K562 (cell line): ENCODE measurements at regions not wholly inside any gene's neighbourhood (a gene's known extent, or its start where the extent isn't known, plus 50 kb on each side); places are given as distances from the start of the nearest gene placed in this dataset.

ENCODE experiments used
- ATAC-seq: fragments of 200-7000 bp; cut with Tn5 transposase; 3 replicates; pipeline ENCODE4 v1.9.1; 2020; ENCODE audit warnings: moderate library complexity
- BruUV-seq: library from RNA; stranded (reverse); fragments of 400-500 nt; replicated peaks from 2 replicates; lab custom pipeline; 2021; lab: Mats Ljungman, UMichigan
- CTCF ChIA-PET: fragments of 300-600 bp; formaldehyde crosslinking; extraction: SDS; loops from one replicate; lab custom pipeline; 2021; ENCODE audit warnings: low intra/inter-chr PET ratio; lab: Yijun Ruan, JAX
- POLR2A ChIA-PET: fragments of 300-600, 350-650 bp; sonication (Branson Sonifier 250); formaldehyde crosslinking; extraction: SDS; loops from one replicate; lab custom pipeline; 2021; ENCODE audit warnings: antibody characterized with exemption, inconsistent platforms; lab: Yijun Ruan, JAX
- DNase-seq, 4 experiments: peaks; one replicate each; pipeline versions ENCODE4 v3.0.0 to v3.0.0-alpha.2; 2011 to 2018; ENCODE audit warnings: low spot score in 3 of 4, mixed read lengths in 3 of 4; ENCODE audit errors: extremely low read depth in 1 of 4
- FAIRE-seq: peaks from 2 replicates; lab custom pipeline; 2011; peaks lifted over from hg19 to GRCh38; lab: Jason Lieb, UNC
- H2AFZ ChIP-seq: 2 replicates; pipeline ENCODE4 v1.6.0; 2011; ENCODE audit warnings: low read depth, low read length, control low read depth, inconsistent platforms
- H3K27ac ChIP-seq: fragments of 200-600 bp; 3 replicates; pipeline ENCODE4 v1.8.0; 2011; ENCODE audit warnings: low read depth, mild to moderate bottlenecking, control low read depth, inconsistent platforms, low read length, moderate library complexity, mixed read lengths; ENCODE audit errors: extremely low read depth
- H3K27me3 ChIP-seq, 2 experiments: fragments of 300-600 bp in 1 of 2; 2 replicates in 1 of 2; 3 replicates in 1 of 2; pipeline versions ENCODE4 v1.6.0 to v1.8.0; 2011; ENCODE audit warnings: inconsistent platforms in 2 of 2, low read length in 2 of 2, mild to moderate bottlenecking in 1 of 2, mixed read lengths in 1 of 2, moderate library complexity in 1 of 2; ENCODE audit not compliant: control insufficient read depth in 2 of 2, insufficient read depth in 2 of 2
- H3K36me3 ChIP-seq: fragments of 300-600 bp; 3 replicates; pipeline ENCODE4 v1.8.0; 2011; ENCODE audit warnings: mild to moderate bottlenecking, low read length, inconsistent platforms; ENCODE audit not compliant: control insufficient read depth, insufficient read depth
- H3K4me1 ChIP-seq, 2 experiments: fragments of 200-600 bp in 1 of 2; replicated peaks in 1 of 2; 2 replicates in 1 of 2; 3 replicates in 1 of 2; pipeline versions ENCODE4 v1.5.1 to v1.8.0; 2011; ENCODE audit warnings: inconsistent platforms in 2 of 2, low read length in 2 of 2, mild to moderate bottlenecking in 1 of 2, mixed read lengths in 1 of 2, moderate library complexity in 1 of 2; ENCODE audit not compliant: control insufficient read depth in 2 of 2, insufficient read depth in 2 of 2
- H3K4me2 ChIP-seq: 2 replicates; pipeline ENCODE4 v1.6.1; 2011; ENCODE audit warnings: low read length, control low read depth, inconsistent platforms, mixed read lengths; ENCODE audit not compliant: insufficient read depth
- H3K4me3 ChIP-seq: fragments of 200-600 bp; sonication (generic), shearing (Covaris generic); 2 replicates; pipeline ENCODE4 v1.5.1; 2016; ENCODE audit warnings: control low read depth, inconsistent platforms
- H3K79me2 ChIP-seq: fragments of 200-600 bp; 3 replicates; pipeline ENCODE4 v1.8.0; 2011; ENCODE audit warnings: low read length, inconsistent platforms; ENCODE audit not compliant: control insufficient read depth, insufficient read depth
- H3K9ac ChIP-seq, 2 experiments: 2 replicates each; pipeline versions ENCODE4 v1.6.0 to v1.6.1; 2011; ENCODE audit warnings: low read depth in 2 of 2, low read length in 2 of 2, control low read depth in 1 of 2, inconsistent platforms in 1 of 2, mild to moderate bottlenecking in 1 of 2, mixed read lengths in 1 of 2; ENCODE audit not compliant: insufficient read depth in 1 of 2
- H3K9me1 ChIP-seq: one replicate; pipeline ENCODE4 v1.6.0; 2011; ENCODE audit warnings: inconsistent platforms, mild to moderate bottlenecking, low read length, moderate library complexity; ENCODE audit not compliant: control insufficient read depth, insufficient read depth
- H3K9me3 ChIP-seq: replicated peaks from 2 replicates; pipeline ENCODE4 v1.5.1; 2011; ENCODE audit warnings: low read depth, low read length, inconsistent platforms; ENCODE audit not compliant: control insufficient read depth, insufficient read depth
- H4K20me1 ChIP-seq: replicated peaks from 2 replicates; pipeline ENCODE4 v1.6.1; 2011; ENCODE audit warnings: low read length, inconsistent platforms, mixed read lengths; ENCODE audit not compliant: control insufficient read depth, insufficient read depth
- BRD4 ChIP-seq: fragments of 200-600 bp; sonication (generic); IDR thresholded peaks from 2 replicates; pipeline ENCODE4 v1.6.1; 2017; ENCODE audit warnings: inconsistent platforms
- FOSL1 ChIP-seq: fragments of 200-800 bp; sonication (Bioruptor generic); conservative IDR thresholded peaks from 2 replicates; pipeline ENCODE4 v1.6.1; 2016; ENCODE audit warnings: missing genetic modification characterization, missing compliant biosample characterization
- FOXK1 ChIP-seq: sonication (generic); formaldehyde crosslinking; IDR thresholded peaks from 2 replicates; pipeline ENCODE4 v1.8.0; 2022; ENCODE audit warnings: missing genetic modification reagents, mild to moderate bottlenecking, borderline replicate concordance
- PCBP1 ChIP-seq: fragments of 200-400 bp; formaldehyde crosslinking; IDR thresholded peaks from 2 replicates; pipeline ENCODE4 v1.6.1; 2018; ENCODE audit warnings: mild to moderate bottlenecking, low read depth, low read length; ENCODE audit not compliant: poor library complexity, severe bottlenecking
- RHOXF2B ChIP-seq: fragments of 250-450 bp; sonication (Bioruptor Pico); conservative IDR thresholded peaks from 2 replicates; pipeline ENCODE4 v1.5.1; 2021
- TSC22D4 ChIP-seq: fragments of 450-650 bp; IDR thresholded peaks from 2 replicates; pipeline ENCODE4 v1.6.1; 2016; ENCODE audit warnings: missing genetic modification characterization, missing biosample characterization, control low read depth
- ZC3H4 ChIP-seq: sonication (generic); formaldehyde crosslinking; IDR thresholded peaks from 2 replicates; pipeline ENCODE4 v1.9.0; 2021; ENCODE audit warnings: missing genetic modification reagents, borderline replicate concordance
- ZNF57 ChIP-seq: fragments of 450-650 bp; formaldehyde crosslinking; IDR thresholded peaks from 2 replicates; pipeline ENCODE4 v1.4.0; 2020; ENCODE audit warnings: mild to moderate bottlenecking, moderate library complexity
- WGBS: fragments of 100-300 bp; shearing (Covaris generic); methylation state at CpG from one replicate; pipeline ENCODE4 v1.1.6; 2016; ENCODE audit warnings: low coverage, mixed read lengths; ENCODE audit not compliant: insufficient coverage; ENCODE audit errors: missing lambda C conversion rate; 5-methylcytosine and 5-hydroxymethylcytosine counted together
- in situ Hi-C: fragments of 300-500 bp; cut with MboI; formaldehyde crosslinking; loops from 4 replicates; pipeline ENCODE4 v1.15.0; 2018; ENCODE audit warnings: inconsistent platforms, mixed read lengths
- intact Hi-C: fragments of 100-400 bp; cut with micrococcal nuclease; formaldehyde crosslinking; loops from 2 replicates; pipeline ENCODE4 v1.14.2; 2022
- TF ChIP-seq, protein P1 (sequence below): sonication (generic); formaldehyde crosslinking; IDR thresholded peaks from 2 replicates; pipeline ENCODE4 v1.8.0; 2022; ENCODE audit warnings: missing genetic modification reagents, mild to moderate bottlenecking, borderline replicate concordance
- TF ChIP-seq, protein P2 (sequence below): IDR thresholded peaks from 2 replicates; pipeline ENCODE4 v1.6.1; 2012; ENCODE audit warnings: low read depth, low read length, improper control_type of control experiment, borderline replicate concordance
- TF ChIP-seq, protein P3 (sequence below), 2 experiments: fragments of 450-650 bp; formaldehyde crosslinking in 1 of 2; IDR thresholded peaks; 2 replicates each; pipeline versions ENCODE4 v1.4.0 to v1.6.1; 2014 to 2020; ENCODE audit warnings: mild to moderate bottlenecking in 2 of 2, borderline replicate concordance in 1 of 2, low read depth in 1 of 2
- TF ChIP-seq, protein P4 (sequence below): fragments of 250-450 bp; sonication (Bioruptor Pico); IDR thresholded peaks from 2 replicates; pipeline ENCODE4 v1.8.0; 2021; ENCODE audit warnings: moderate library complexity, mild to moderate bottlenecking, inconsistent platforms

DNA sequence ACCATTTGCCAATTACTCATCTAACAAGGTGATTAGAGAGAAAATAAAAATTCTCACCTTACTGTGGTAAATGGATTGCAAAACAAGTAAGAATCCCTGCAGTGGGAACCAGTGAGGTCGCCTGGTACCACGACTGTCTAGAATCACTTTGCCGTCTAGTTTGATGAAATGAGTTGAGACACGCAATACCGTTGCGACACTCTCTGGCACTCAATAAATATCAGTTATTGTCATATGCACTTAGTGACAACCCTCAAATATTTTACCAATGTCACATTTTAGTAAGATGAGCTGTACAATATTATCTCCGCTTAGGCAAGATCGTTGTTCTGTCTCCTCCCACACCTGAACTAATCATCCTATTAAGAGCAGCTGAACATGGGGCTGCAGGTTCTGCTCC, 114.4 kb upstream of the ADARB2 start:
- DNase-seq (no peak), ATAC-seq (no peak), FAIRE-seq (no peak)
- H3K27me3 ChIP-seq = peaks cover 14 to 16% of the 10 kb centered on the region in 2 experiments; a peak in 3 of 5 replicates
- 0% methylated on average over 8 of the region's 8 CpGs for WGBS
- BruUV-seq = no TSS peak
- H3K4me3 ChIP-seq = no peak overlapping the region
- H3K79me2 ChIP-seq = no peaks in the 10 kb centered on the region
- H4K20me1 ChIP-seq = no peaks in the 10 kb centered on the region
- H3K4me1 ChIP-seq = peaks cover 0 to 4% of the 10 kb centered on the region in 2 experiments; a peak in 1 of 5 replicates
- ChIA-PET CTCF (no interaction called here), POLR2A (no interaction called here)
- in situ Hi-C loops = no loop called here
- H3K9ac ChIP-seq = no peak overlapping the region
- intact Hi-C loops = no loop called here
- H3K4me2 ChIP-seq = no peak overlapping the region
- H3K9me1 ChIP-seq = no peaks in the 10 kb centered on the region
- no peaks in the 10 kb centered on the region for H3K36me3 ChIP-seq
- H3K27ac ChIP-seq = no peak overlapping the region
- H3K9me3 ChIP-seq = no peaks in the 10 kb centered on the region
- H2AFZ ChIP-seq = no peak overlapping the region
- TF ChIP-seq, protein P1, sequence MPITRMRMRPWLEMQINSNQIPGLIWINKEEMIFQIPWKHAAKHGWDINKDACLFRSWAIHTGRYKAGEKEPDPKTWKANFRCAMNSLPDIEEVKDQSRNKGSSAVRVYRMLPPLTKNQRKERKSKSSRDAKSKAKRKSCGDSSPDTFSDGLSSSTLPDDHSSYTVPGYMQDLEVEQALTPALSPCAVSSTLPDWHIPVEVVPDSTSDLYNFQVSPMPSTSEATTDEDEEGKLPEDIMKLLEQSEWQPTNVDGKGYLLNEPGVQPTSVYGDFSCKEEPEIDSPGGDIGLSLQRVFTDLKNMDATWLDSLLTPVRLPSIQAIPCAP = no peak
- TF ChIP-seq, protein P2, sequence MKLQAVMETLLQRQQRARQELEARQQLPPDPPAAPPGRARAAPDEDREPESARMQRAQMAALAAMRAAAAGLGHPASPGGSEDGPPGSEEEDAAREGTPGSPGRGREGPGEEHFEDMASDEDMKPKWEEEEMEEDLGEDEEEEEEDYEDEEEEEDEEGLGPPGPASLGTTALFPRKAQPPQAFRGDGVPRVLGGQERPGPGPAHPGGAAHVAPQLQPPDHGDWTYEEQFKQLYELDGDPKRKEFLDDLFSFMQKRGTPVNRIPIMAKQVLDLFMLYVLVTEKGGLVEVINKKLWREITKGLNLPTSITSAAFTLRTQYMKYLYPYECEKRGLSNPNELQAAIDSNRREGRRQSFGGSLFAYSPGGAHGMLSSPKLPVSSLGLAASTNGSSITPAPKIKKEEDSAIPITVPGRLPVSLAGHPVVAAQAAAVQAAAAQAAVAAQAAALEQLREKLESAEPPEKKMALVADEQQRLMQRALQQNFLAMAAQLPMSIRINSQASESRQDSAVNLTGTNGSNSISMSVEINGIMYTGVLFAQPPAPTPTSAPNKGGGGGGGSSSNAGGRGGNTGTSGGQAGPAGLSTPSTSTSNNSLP = no peak
- TF ChIP-seq ZC3H4 (CRISPR knock-in tag) = no peak
- TF ChIP-seq TSC22D4 = no peak
- no peak for TF ChIP-seq PCBP1
- no peak for TF ChIP-seq RHOXF2B (CRISPR knock-in tag)
- TF ChIP-seq FOSL1 (tag) = no peak
- TF ChIP-seq BRD4 = no peak
- TF ChIP-seq, protein P3, sequence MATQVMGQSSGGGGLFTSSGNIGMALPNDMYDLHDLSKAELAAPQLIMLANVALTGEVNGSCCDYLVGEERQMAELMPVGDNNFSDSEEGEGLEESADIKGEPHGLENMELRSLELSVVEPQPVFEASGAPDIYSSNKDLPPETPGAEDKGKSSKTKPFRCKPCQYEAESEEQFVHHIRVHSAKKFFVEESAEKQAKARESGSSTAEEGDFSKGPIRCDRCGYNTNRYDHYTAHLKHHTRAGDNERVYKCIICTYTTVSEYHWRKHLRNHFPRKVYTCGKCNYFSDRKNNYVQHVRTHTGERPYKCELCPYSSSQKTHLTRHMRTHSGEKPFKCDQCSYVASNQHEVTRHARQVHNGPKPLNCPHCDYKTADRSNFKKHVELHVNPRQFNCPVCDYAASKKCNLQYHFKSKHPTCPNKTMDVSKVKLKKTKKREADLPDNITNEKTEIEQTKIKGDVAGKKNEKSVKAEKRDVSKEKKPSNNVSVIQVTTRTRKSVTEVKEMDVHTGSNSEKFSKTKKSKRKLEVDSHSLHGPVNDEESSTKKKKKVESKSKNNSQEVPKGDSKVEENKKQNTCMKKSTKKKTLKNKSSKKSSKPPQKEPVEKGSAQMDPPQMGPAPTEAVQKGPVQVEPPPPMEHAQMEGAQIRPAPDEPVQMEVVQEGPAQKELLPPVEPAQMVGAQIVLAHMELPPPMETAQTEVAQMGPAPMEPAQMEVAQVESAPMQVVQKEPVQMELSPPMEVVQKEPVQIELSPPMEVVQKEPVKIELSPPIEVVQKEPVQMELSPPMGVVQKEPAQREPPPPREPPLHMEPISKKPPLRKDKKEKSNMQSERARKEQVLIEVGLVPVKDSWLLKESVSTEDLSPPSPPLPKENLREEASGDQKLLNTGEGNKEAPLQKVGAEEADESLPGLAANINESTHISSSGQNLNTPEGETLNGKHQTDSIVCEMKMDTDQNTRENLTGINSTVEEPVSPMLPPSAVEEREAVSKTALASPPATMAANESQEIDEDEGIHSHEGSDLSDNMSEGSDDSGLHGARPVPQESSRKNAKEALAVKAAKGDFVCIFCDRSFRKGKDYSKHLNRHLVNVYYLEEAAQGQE (IDR thresholded peaks at IDR 0.05; ENCODE audit: borderline replicate concordance) = no peak
- TF ChIP-seq, protein P3 (CRISPR knock-in tag; IDR thresholded peaks at IDR 0.05; ENCODE audit: low read depth) = no peak
- no peak for TF ChIP-seq FOXK1 (CRISPR knock-in tag)
- TF ChIP-seq ZNF57 (CRISPR knock-in tag) = no peak
- TF ChIP-seq, protein P4, sequence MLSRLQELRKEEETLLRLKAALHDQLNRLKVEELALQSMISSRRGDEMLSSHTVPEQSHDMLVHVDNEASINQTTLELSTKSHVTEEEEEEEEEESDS (CRISPR knock-in tag) = no peak
